Esophagus muscularis mucosa (tissue), 4 donors: ENCODE measurements at regions not wholly inside any gene's neighbourhood (a gene's known extent, or its start where the extent isn't known, plus 50 kb on each side); places are given as distances from the start of the nearest gene placed in this dataset.

Experiments used
- EP300 ChIP-seq: sonication (generic); formaldehyde crosslinking; IDR thresholded peaks from one replicate; pipeline ENCODE4 v1.6.1; 2017; ENCODE audit warnings: antibody characterized with exemption
- POLR2A ChIP-seq: fragments of 450-650 bp; IDR thresholded peaks from one replicate; pipeline ENCODE4 v1.6.1; 2017; ENCODE audit warnings: antibody characterized with exemption, moderate library complexity, mild to moderate bottlenecking, low read depth
- TF ChIP-seq, protein P1 (sequence below), 3 experiments: fragments of 200-600 bp in 2 of 3; fragments of 450-650 bp in 1 of 3; sonication (generic) in 2 of 3; IDR thresholded peaks; one replicate each; pipeline ENCODE4 v1.5.1; 2017 to 2019; ENCODE audit warnings: antibody characterized with exemption in 3 of 3, mild to moderate bottlenecking in 2 of 3, moderate library complexity in 1 of 3

DNA sequence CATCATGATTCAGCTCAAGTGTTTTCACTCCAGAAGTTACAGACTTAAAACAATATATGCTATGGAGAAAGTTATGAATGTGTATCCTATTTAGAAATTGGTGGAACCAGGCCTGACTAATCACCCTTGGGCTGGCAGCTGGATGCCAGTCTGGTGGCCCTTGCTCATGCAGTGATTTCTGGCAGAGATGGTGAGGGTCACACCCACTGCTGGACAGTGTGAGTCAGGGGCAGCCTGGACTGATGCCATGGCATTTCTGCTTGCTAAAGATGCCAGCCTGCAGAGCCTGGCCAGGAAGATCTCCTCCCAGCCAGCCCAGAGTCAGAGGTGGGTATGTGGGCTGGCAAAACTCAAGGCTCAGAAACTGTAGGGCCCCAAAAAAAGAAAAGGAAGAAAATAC is 695.7 kb downstream of the CDY2B start:
- TF ChIP-seq, protein P1, sequence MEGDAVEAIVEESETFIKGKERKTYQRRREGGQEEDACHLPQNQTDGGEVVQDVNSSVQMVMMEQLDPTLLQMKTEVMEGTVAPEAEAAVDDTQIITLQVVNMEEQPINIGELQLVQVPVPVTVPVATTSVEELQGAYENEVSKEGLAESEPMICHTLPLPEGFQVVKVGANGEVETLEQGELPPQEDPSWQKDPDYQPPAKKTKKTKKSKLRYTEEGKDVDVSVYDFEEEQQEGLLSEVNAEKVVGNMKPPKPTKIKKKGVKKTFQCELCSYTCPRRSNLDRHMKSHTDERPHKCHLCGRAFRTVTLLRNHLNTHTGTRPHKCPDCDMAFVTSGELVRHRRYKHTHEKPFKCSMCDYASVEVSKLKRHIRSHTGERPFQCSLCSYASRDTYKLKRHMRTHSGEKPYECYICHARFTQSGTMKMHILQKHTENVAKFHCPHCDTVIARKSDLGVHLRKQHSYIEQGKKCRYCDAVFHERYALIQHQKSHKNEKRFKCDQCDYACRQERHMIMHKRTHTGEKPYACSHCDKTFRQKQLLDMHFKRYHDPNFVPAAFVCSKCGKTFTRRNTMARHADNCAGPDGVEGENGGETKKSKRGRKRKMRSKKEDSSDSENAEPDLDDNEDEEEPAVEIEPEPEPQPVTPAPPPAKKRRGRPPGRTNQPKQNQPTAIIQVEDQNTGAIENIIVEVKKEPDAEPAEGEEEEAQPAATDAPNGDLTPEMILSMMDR (IDR thresholded peaks at IDR 0.05): no peak
- TF ChIP-seq POLR2A: no peak
- no peak for TF ChIP-seq EP300
